H7 (cell line): ENCODE measurements at regions not wholly inside any gene's neighbourhood (a gene's known extent, or its start where the extent isn't known, plus 50 kb on each side); places are given as distances from the start of the nearest gene placed in this dataset.
A peak's percentile ranks its signal among the peaks of the same experiment; 100 is the strongest.
"Not testable (repeated sequence)": the region's sequence is repeated elsewhere in the genome, so short reads cannot be mapped to it uniquely, and the experiment has no call there.

ENCODE experiments used
- DNase-seq: peaks from one replicate; pipeline ENCODE4 v3.0.0; 2012
- H3K27me3 ChIP-seq: 2 replicates; pipeline ENCODE4 v1.6.0; 2011; ENCODE audit warnings: mild to moderate bottlenecking, low read length; ENCODE audit not compliant: control insufficient read depth, insufficient read depth
- H3K36me3 ChIP-seq: replicated peaks from 2 replicates; pipeline ENCODE4 v1.5.1; 2011; ENCODE audit warnings: low read length; ENCODE audit not compliant: control insufficient read depth, insufficient read depth
- H3K4me3 ChIP-seq: 2 replicates; pipeline ENCODE4 v1.5.1; 2011; ENCODE audit warnings: low read depth, mild to moderate bottlenecking, control low read depth, low read length, moderate library complexity; ENCODE audit not compliant: insufficient read depth

- Histone ChIP-seq H3K36me3 (no peaks in the 10 kb centered on the region), H3K4me3 (no peak overlapping the region), H3K27me3 (no peaks in the 10 kb centered on the region)
- peak; percentile 55 for DNase-seq
Observed at GRCh38 chr16:88128556-88128955, 177.3 kb downstream of the BANP start.

- not testable (repeated sequence) for H3K4me3 ChIP-seq, H3K36me3 ChIP-seq, DNase-seq
Observed at GRCh38 chr16:88129133-88129532, 177.9 kb downstream of the BANP start.

GRCh38 chr16:88130016-88130415 lies 178.8 kb downstream of the BANP start:
- no peak overlapping the region for H3K4me3 ChIP-seq
- no peaks in the 10 kb centered on the region for H3K27me3 ChIP-seq
- DNase-seq, result no peak
- H3K36me3 ChIP-seq, result no peaks in the 10 kb centered on the region

More at GRCh38 chr16:88129133-88129532, 177.9 kb downstream of the BANP start:
- H3K27me3 ChIP-seq, result not testable (repeated sequence)

- Histone ChIP-seq H3K4me3 (no peak overlapping the region), H3K36me3 (no peaks in the 10 kb centered on the region), H3K27me3 (no peaks in the 10 kb centered on the region)
- peak; percentile 65 for DNase-seq
Observed at GRCh38 chr16:88130681-88131080, 179.4 kb downstream of the BANP start.

GRCh38 chr16:88131256-88131655 lies 180.0 kb downstream of the BANP start:
- no peak for DNase-seq
- H3K4me3 ChIP-seq, result no peak overlapping the region
- H3K27me3 ChIP-seq, result no peaks in the 10 kb centered on the region
- no peaks in the 10 kb centered on the region for H3K36me3 ChIP-seq

- Histone ChIP-seq H3K36me3 (no peaks in the 10 kb centered on the region), H3K27me3 (no peaks in the 10 kb centered on the region), H3K4me3 (no peak overlapping the region)
- DNase-seq, result no peak
Observed at GRCh38 chr16:88131966-88132365, 180.7 kb downstream of the BANP start.

GRCh38 chr16:88132836-88133506 lies 181.7 kb downstream of the BANP start:
- no peak overlapping the region for H3K4me3 ChIP-seq
- H3K27me3 ChIP-seq, result no peaks in the 10 kb centered on the region
- no peak for DNase-seq
- no peaks in the 10 kb centered on the region for H3K36me3 ChIP-seq

GRCh38 chr16:88133507-88133843 lies 182.2 kb downstream of the BANP start:
- Histone ChIP-seq H3K36me3 (no peaks in the 10 kb centered on the region), H3K27me3 (no peaks in the 10 kb centered on the region), H3K4me3 (no peak overlapping the region)
- DNase-seq, result no peak

GRCh38 chr16:88134172-88134898 lies 183.1 kb downstream of the BANP start:
- not testable (repeated sequence) for H3K36me3 ChIP-seq, H3K4me3 ChIP-seq

GRCh38 chr16:88134899-88135682 lies 183.9 kb downstream of the BANP start:
- not testable (repeated sequence) for DNase-seq, H3K4me3 ChIP-seq, H3K27me3 ChIP-seq

More at GRCh38 chr16:88134172-88134898, 183.1 kb downstream of the BANP start:
- not testable (repeated sequence) for H3K27me3 ChIP-seq, DNase-seq

GRCh38 chr16:88136211-88136713 lies 185.0 kb downstream of the BANP start:
- not testable (repeated sequence) for DNase-seq, H3K4me3 ChIP-seq, H3K36me3 ChIP-seq, H3K27me3 ChIP-seq

More at GRCh38 chr16:88134899-88135682, 183.9 kb downstream of the BANP start:
- H3K36me3 ChIP-seq, result not testable (repeated sequence)

GRCh38 chr16:88136939-88137338 lies 185.7 kb downstream of the BANP start:
- not testable (repeated sequence) for DNase-seq, H3K27me3 ChIP-seq, H3K36me3 ChIP-seq, H3K4me3 ChIP-seq

- DNase-seq, H3K27me3 ChIP-seq, H3K4me3 ChIP-seq, H3K36me3 ChIP-seq: not testable (repeated sequence)
Observed at GRCh38 chr16:88139141-88139540, 187.9 kb downstream of the BANP start.

- not testable (repeated sequence) for DNase-seq, H3K4me3 ChIP-seq, H3K36me3 ChIP-seq, H3K27me3 ChIP-seq
Observed at GRCh38 chr16:88140195-88140594, 189.0 kb downstream of the BANP start.

- H3K27me3 ChIP-seq, result no peaks in the 10 kb centered on the region
- H3K36me3 ChIP-seq, result no peaks in the 10 kb centered on the region
- H3K4me3 ChIP-seq, result no peak overlapping the region
- DNase-seq, result no peak
Observed at GRCh38 chr16:88141580-88141979, 190.3 kb downstream of the BANP start.
